ENCODE measurements at regions not wholly inside any gene's neighbourhood (a gene's known extent, or its start where the extent isn't known, plus 50 kb on each side); places are given as distances from the start of the nearest gene placed in this dataset.

DNA sequence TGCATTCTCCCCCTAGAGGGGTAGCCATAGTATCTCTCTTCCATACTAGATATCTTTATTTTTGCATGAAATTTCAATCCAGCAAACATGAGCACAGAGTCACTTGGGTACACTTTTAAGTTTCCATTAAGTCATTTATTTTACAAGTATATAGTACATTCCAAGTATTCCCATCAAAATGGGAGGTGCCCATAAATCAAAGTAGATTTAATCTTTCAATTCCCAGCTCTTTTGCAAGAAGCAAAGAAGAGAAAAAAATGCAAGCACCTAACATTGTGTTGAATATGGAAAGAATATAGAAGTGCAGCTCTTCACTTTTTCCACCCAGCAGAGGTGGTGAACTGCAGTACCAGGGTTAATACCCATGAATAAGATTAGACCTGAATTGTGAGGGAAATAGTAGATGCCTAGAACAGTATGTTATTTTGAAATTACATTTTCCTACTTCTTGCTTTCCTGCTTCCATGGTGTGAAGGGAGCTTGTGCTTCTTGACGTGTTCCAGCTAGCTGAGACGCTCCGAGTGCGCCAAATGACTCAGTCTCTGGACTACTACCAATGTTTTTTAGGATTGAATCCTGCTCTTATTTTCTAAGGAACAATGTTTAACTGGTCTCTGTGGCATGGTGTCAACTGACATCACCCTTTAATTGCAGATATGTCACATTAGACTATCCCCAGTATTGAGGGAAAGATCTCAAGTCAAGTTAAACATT, 151.1 kb upstream of the MAF start:
- Mint-ChIP-seq H3K4me3 (ENCODE audit: unreplicated experiment) (no peak overlapping the region), H3K4me1 (ENCODE audit: low read depth) (peaks cover 24% of the 10 kb centered on the region), H3K27ac (ENCODE audit: unreplicated experiment) (no peak overlapping the region), H3K9me3 (ENCODE audit: low read depth) (peaks cover 6% of the 10 kb centered on the region), H3K36me3 (ENCODE audit: low read depth) (peaks cover 2% of the 10 kb centered on the region), H3K27me3 (ENCODE audit: low read depth) (no peaks in the 10 kb centered on the region)
- no peak for TF ChIP-seq CTCF (IDR thresholded peaks at IDR 0.05)
- no peak for DNase-seq (ENCODE audit: low spot score)

DNA sequence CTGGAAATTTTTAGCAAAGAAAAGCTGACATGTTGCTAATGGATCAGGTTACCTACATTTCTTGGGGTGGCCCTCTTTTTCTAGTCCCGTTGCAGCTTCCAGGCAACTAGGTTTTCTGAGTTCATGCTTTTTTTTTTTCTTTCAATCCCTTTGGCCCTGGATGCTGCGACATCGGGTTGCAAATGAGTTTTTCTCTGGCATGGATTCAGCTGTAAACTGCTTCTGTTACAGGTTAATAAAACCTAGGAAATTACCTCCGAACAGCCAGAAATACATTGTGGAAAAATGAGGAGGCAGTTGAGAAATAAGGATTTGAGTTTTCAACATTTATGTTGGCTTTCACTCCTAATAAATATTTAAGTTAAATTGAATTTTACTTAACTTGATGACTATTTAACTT, 149.8 kb upstream of the MAF start:
- Mint-ChIP-seq H3K4me3 (ENCODE audit: unreplicated experiment) (no peak overlapping the region), H3K27ac (ENCODE audit: unreplicated experiment) (no peak overlapping the region), H3K36me3 (ENCODE audit: low read depth) (peaks cover 2% of the 10 kb centered on the region), H3K4me1 (ENCODE audit: low read depth) (peaks cover 24% of the 10 kb centered on the region), H3K9me3 (ENCODE audit: low read depth) (peaks cover 6% of the 10 kb centered on the region), H3K27me3 (ENCODE audit: low read depth) (no peaks in the 10 kb centered on the region)
- no peak for DNase-seq (ENCODE audit: low spot score)
- no peak for TF ChIP-seq CTCF (IDR thresholded peaks at IDR 0.05)

GRCh38 chr16:79748629-79749028, 148.1 kb upstream of the MAF start:
- Mint-ChIP-seq H3K4me1 (ENCODE audit: low read depth) (peaks cover 7% of the 10 kb centered on the region), H3K9me3 (ENCODE audit: low read depth) (peaks cover 6% of the 10 kb centered on the region), H3K27me3 (ENCODE audit: low read depth) (no peaks in the 10 kb centered on the region), H3K36me3 (ENCODE audit: low read depth) (peaks cover 2% of the 10 kb centered on the region), H3K4me3 (ENCODE audit: unreplicated experiment) (no peak overlapping the region), H3K27ac (ENCODE audit: unreplicated experiment) (no peak overlapping the region)
- TF ChIP-seq CTCF (IDR thresholded peaks at IDR 0.05), result no peak
- no peak for DNase-seq (ENCODE audit: low spot score)

- peaks cover 7% of the 10 kb centered on the region for H3K4me1 Mint-ChIP-seq (ENCODE audit: low read depth)
These were observed 147.2 kb upstream of the MAF start for GRCh38 chr16:79747688-79748087.

DNA sequence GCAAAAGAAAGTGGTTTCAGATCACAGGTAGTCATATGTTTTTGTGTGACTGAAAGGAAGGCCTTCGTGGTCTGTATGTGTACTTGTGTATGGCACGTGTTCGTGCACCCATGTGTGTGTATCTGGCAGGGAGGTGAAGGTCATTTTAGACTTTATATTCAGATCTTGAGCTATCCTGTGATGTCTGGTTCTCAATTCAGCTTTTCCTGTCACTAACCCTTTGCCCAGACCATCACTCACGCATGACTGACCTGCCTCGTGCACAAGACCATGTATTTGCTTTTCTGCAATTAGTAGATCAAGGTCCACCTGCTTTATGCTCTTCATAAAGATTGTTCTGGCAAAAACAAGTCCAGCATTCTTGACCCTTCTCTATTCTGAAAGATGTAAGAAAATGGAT, 139.7 kb upstream of the MAF start:
- Mint-ChIP-seq H3K9me3 (ENCODE audit: low read depth) (no peaks in the 10 kb centered on the region), H3K36me3 (ENCODE audit: low read depth) (no peaks in the 10 kb centered on the region), H3K27ac (ENCODE audit: unreplicated experiment) (no peak overlapping the region), H3K4me3 (ENCODE audit: unreplicated experiment) (no peak overlapping the region), H3K4me1 (ENCODE audit: low read depth) (no peaks in the 10 kb centered on the region), H3K27me3 (ENCODE audit: low read depth) (peaks cover 2% of the 10 kb centered on the region)
- no peak for DNase-seq (ENCODE audit: low spot score)
- TF ChIP-seq CTCF (IDR thresholded peaks at IDR 0.05), result no peak

More at GRCh38 chr16:79747688-79748087, 147.2 kb upstream of the MAF start:
- no peak overlapping the region for H3K4me3 Mint-ChIP-seq (ENCODE audit: unreplicated experiment)
- H3K27me3 Mint-ChIP-seq (ENCODE audit: low read depth), result peaks cover 2% of the 10 kb centered on the region
- no peak overlapping the region for H3K27ac Mint-ChIP-seq (ENCODE audit: unreplicated experiment)
- DNase-seq (ENCODE audit: low spot score), result no peak
- no peak for TF ChIP-seq CTCF (IDR thresholded peaks at IDR 0.05)
- peaks cover 2% of the 10 kb centered on the region for H3K36me3 Mint-ChIP-seq (ENCODE audit: low read depth)
- H3K9me3 Mint-ChIP-seq (ENCODE audit: low read depth), result peaks cover 6% of the 10 kb centered on the region
